GM21447 (cell line): ENCODE measurements at regions not wholly inside any gene's neighbourhood (a gene's known extent, or its start where the extent isn't known, plus 50 kb on each side); places are given as distances from the start of the nearest gene placed in this dataset.
"Not testable (repeated sequence)": the region's sequence is repeated elsewhere in the genome, so short reads cannot be mapped to it uniquely, and the experiment has no call there.

Experiments
- ATAC-seq: cut with Tn5 transposase; IDR thresholded peaks from one replicate; pipeline ENCODE4 v1.9.1; 2021; ENCODE audit not compliant: unreplicated experiment

DNA sequence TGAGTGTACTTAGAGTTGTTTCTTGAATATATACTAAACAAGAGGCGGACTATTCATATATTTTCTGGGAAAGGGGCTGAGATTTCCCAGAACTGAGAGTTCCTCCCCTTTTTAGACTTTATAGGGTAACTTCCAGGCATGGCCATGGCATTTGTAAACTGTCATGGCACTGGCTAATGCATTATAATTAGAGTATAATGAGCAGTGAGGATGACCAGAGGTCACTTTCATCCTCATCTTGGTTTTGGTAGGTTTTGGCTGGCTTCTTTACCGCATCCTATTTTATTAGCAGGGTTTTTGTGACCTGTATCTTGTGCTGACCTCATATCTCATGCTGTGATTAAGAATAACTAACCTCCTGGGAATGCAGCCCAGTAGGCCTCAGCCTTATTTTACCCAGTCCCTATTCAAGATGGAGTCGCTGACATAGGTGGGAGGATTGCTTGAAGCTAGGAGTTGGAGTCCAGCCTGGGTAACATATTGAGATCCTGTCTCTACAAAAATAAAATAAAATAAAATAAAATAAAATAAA, 91.4 kb downstream of the MOBP start:
- no peak for ATAC-seq

DNA sequence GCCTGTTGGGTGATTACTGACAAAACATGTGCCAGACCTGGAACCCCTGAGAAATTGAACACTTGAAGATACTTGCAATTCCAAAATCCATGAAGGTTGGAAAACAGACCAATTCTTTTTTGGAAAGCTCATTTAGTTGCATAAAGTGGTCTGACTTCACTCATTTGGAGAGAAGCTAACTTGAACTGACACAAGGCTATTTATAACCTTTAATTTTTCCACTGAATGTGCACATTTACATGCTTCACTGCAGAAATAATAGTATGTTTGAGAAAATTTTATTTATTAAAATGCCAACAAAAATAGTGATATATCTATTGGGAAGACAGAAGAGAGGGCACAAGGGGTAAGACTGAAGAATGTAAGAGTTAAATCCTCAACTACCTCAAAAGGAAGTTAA, 92.1 kb downstream of the MOBP start:
- ATAC-seq = no peak

DNA sequence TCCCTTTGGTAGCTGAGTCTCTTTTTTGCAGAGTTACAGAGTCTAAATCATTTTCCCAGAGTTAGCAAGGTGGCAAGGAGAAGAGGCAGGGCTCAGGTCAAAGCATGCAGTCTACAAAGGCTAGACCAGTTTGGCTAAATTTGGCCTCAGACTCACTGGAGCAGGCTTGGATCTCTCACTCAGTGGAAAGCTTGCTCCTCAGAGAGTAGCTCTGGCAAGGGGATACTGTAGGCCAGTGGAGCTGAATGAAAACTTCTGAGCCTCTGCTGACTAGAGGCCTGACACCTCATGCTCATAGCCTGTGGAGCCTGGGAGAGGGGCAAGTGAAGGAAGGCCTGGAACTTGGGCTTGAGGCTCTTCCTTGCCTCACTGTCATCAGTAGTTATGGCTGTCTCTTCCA, 101.0 kb downstream of the MOBP start:
- no peak for ATAC-seq

DNA sequence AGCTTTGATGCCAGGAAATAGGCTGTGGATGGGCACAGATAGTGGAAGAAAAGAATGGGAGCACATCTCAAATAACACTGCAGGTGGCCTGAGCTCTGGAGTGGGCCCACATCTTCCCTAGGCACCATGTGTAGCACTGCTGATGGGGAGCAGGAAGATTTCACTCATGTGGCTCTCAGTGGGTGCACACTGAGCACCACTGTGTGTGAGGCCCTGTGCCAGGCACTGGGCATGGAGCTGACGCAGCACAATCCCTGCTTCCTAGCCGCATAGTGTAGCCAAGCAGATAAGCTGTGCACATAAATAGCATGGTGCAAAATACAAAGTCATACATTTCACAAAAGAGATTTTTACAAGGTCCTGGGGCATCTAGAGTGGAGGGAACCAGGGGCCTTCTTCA, 101.6 kb downstream of the MOBP start:
- no peak for ATAC-seq

DNA sequence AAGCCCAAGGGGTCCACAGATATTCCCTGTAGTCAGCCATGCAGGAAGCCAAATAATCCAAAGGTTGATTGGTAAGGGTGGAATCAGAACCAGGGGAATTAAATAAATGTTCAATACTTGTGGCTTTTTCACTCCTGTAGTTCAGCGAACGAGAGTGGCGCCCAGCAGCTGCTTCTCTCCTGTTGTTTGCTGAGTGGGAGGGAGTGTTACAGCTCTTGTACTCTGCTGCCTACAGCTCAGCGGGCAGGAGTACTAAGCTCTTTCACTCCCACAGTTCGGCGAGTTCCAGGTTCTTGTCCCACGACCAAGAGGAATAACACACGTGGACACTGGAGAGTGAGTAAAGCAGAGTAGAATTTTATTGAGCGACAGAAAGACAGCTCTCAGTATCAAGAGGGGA, 105.9 kb downstream of the MOBP start:
- ATAC-seq = no peak

DNA sequence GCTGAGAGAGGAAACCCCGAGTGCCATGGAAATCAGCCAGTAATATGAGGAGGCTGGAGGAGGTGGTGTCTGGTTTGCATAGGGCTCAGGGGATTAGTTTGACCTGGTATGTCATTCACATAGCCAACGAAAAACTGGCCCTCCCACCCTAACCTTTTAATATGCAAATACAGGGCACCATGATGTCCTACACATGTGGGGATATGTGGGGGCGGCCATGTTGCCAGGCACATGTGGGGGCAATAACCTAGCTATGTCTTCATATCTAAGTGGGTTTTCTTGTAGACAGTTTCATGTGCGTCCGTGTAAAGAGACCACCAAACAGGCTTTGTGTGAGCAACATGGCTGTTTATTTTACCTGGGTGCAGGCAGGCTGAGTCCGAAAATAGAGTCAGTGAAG, 110.1 kb downstream of the MOBP start:
- no peak for ATAC-seq

DNA sequence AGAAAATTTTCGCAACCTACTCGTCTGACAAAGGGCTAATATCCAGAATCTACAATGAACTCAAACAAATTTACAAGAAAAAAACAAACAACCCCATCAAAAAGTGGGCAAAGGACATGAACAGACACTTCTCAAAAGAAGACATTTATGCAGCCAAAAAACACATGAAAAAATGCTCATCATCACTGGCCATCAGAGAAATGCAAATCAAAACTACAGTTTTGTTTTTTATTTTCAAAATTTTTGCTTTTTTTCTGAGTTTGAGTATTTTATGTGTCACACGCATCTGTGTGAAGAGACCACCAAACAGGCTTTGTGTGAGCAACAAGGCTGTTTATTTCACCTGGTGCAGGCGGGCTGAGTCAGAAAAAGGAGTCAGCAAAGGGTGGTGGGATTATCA, 118.7 kb downstream of the MOBP start:
- ATAC-seq = not testable (repeated sequence)

DNA sequence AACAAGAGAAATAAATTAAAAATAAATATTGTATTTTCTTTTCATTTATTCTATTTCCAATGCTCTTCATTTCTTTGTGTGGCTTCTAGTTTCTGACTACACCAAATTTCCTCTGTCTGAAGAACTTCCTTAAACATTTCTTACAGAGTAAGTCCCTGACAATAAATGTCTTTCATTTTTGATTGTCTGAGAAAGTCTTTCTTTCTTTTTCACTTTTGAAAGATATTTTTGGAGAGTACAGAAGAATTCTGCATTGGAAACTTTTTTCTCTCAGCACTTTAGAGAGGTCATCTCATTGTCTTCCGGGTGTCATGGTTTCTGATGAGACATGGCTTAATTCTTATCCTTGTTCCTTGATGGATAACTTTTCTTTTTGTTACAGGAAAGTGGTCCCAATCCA, 119.6 kb downstream of the MOBP start:
- no peak for ATAC-seq

DNA sequence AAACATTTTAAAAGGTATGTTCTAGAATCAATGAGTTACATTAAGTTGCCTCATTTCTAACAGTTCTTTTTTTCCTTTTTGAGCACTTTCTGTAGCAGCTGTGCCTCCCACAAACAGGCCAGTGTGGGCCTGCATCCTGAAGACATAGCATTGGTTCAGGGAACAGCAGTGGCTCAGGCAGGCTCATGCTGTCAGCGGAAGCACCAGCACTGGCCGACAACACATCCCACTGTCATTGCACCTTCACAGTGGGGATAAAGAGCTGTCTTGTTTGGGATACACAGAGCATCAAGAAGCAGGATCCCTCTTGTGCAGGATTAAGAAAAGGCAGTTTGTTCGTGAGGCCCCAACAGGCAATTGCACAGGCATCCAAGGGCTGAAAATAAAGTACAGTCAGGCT, 123.3 kb downstream of the MOBP start:
- no peak for ATAC-seq

DNA sequence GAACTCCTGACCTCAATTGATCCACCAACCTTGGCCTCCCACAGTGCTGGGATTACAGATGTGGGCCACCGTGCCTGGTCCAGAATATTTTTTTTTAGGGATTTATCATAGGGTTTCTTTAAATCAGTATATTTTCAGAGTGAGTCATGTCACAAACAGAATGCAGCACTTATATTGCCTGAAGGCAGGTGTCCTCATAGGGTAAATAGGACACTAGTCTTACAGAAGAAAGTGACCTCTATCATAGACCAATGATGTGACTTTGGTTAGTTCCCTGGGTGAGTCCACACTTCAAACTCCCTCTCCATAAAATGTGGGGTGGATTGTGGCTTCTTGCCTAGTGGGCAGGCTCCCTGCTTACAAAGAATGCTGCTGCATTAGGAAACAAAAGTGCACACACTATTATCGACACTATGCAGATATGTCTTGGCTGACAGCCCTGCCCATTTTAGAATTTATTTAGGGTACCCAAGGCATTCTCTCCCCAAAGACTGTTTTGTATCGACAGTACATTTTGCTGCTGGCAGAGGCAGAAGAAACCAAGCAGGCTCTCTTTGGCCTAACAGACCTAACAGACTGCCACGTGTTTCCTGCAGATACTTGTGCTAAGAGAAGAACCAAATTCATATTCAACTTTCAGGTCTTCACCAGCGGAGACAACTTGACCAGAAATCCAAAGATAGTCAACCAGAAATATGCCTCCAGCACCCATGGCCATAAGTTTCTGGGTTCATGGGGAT, 125.0 kb downstream of the MOBP start:
- ATAC-seq = no peak

DNA sequence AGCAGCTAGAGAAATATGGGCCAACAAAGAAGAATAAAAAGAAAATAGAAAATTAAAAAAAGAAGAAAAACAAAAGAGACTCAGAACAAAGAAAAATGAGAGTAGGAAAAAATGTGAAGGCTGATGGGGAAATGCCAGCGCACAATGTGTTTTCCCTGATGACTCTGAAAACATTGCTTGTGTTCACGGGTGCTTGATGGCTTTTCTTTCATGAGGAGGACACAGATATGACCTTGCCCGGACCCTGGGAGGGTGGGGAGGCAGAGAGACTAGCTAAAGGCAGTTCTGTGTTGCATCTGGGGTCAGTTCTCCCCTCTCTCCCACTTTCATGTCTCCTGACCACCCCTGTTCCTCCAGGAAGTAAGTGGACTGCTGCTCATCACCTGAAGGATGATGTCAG, 125.9 kb downstream of the MOBP start:
- ATAC-seq = no peak

DNA sequence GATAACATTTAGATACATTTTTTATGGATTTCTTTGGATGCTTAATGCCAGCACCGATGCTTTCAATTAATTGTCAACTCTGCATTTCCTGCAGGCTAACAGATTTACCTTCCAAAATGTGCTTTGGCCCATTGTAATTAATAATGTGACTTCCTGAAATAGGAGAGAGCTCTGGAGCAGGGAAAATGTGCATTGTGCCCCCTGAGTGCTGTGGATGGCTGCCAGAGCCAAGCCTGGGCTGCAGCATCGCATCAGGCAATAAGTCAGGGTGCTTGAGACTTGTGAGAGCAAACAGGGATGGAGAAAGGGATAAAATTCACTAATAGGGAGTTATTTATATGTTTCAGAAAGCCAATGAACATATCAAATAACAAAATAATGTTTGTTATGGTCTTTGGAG, 133.8 kb downstream of the MOBP start:
- no peak for ATAC-seq

DNA sequence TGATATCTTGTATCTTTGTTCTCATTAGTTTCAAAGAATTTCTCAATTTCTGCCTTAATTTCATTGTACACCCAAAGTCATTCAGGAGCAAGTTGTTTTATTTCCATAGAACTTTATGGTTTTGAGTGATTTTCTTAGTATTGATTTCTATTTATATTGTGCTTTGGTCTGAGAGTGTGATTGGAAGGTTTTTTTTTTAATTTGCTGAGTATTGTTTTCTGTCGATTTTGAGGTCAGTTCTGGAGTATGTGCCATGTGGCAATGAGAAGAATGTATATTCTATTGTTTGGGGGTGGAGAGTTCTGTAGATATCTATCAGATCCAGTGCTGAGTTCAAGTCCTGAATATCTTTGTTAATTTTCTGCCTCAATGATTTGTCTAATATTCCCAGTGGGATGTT, 138.4 kb downstream of the MOBP start:
- no peak for ATAC-seq

DNA sequence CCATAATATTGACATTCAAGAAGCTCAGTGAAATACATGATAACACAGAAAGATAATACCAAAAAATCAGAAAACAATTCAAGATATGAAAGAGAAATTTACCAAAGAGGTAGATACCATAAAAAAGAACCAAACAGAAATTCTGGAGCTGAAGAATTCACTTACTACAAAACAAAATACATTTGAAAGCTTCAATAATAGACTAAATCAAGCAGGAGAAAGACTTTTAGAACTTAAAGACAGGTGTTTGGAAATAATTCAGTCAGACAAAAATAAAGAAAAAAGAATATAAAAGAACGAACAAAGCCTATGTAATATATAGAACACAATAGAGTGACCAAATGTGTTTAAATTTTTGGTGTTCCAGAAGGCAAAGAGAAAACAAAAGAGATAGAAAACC, 158.7 kb downstream of the MOBP start:
- no peak for ATAC-seq

DNA sequence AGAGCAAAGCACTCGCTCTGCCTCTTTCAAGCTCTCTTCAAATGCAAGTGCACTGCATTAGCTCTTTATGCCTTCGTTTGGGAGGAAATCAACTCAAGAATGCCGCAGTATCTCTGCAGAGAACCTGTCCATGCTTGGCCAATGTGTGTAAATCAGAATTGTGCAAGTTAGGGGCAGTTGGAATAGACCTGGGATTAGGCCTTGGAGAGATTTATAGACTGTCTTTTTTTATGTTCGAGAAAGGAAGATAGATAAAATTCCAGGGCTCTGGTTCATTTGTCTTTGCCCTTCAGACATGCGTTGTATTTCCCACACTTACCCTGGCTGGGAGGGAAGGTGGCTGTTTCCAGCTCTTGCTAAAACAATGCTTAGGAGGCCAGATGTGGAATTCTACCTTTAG, 163.7 kb downstream of the MOBP start:
- no peak for ATAC-seq

DNA sequence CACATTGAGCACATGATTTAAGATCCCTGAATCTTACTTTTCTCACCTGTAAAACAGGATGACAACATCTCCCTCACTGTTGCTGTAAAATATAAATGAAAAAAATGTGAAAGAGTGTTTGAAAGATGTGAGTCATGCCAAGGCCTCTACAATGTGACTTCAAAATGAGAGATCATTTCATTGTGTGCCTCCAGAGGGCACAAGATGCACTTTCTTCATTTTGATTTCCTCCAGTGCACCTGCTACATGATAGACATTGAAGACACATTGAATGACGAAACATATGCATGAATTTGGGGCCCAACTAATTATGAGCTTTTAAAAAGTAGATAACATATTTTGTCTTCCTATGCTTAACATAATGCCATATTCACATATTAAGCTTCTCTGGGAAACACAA, 170.3 kb downstream of the MOBP start:
- no peak for ATAC-seq

DNA sequence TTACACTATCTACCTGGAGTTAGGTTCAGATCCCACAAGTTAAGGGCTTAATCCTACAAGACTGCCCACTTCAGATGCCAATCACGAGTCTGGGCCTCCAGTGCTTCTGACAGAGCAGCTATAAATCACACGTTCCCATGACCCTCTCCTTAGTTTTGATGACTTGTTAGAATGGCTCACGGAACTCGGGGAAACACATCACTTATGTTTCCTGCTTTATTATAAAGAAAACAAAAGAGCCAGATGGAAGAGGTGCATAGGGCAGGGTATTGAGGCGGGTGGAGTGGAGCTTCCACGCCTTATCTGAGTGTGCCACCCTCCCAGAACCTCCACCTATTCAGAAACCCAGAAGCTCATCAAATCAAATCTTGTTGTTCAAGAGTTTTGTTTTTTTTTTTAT, 170.8 kb downstream of the MOBP start:
- no peak for ATAC-seq

DNA sequence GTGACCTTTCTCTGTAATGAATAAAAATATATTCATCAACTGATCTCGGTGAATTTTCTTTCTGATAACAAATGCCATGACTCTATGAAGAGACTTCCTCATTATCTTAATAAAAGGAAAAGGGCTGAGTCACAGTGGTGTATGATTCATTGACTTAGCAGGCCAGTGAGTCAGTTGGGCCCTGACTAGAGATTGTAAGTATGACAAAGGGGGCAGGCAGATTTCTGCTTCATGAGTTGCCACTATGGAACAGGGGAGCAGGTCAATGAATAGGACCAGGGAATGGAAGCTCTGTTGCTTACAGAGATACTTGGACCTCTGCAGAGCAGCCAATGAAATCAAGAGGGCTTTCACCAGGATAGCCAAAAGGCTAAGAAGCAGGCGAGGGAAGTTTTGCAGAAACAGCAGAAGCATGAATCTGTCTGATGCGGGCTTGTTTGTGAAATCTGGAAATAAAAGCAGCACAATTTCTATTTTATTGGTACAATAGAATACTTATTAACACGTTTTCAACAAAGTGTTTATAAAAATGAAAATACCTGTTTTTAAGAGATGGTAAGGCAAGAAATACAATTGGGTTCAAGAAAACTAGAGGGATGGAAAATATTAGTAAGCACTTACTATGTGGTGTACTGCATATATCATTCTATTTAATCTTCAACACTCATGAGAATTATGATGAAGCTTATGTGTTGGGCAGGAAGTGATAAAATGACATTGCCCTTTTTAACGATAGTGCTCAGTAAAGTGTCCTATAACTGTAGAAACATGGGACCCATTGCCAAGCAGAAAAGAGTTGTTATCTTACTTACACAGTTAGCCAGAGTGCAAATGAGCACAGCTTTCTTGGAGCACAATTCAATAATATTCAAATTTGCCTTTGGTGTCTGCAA, 169.8 kb upstream of the MYRIP start:
- ATAC-seq = no peak

DNA sequence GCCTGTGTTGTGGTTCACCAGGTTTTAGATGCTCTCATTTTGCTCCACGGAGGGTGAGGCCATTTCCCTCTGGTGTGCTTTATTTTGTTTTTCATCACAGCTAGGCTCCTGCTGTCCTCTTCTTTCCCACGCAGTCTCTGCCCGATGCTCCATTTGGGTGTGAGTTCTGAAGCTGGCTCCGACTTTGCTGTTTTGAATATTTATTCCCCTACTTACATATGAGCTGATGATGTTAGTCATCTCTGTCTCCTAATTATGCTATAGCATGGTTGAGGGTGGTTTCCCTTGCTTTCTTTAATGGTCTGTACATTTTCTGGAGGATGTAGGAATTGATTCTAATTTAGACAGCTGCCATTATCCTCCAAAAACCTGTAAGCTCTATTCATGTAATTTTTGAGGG, 168.1 kb upstream of the MYRIP start:
- ATAC-seq = no peak

DNA sequence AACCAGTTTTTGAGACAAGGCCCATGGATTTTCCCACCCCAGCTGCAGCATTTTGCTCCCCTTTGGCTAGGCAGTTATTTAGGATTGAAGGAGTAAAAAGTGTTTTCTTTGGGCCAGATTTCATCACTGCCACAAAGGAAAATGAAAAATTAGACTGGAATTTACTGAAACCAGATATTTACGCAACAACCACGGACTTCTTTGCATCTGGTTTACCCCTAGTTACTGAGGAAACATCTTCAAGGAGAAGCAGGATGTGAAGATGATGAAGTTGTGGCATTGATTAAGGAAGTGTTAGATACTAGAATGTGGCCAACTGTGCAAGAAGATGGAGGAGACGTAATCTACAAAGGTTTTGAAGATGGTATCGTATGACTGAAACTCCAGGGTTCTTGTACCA, 165.2 kb upstream of the MYRIP start:
- ATAC-seq = no peak

DNA sequence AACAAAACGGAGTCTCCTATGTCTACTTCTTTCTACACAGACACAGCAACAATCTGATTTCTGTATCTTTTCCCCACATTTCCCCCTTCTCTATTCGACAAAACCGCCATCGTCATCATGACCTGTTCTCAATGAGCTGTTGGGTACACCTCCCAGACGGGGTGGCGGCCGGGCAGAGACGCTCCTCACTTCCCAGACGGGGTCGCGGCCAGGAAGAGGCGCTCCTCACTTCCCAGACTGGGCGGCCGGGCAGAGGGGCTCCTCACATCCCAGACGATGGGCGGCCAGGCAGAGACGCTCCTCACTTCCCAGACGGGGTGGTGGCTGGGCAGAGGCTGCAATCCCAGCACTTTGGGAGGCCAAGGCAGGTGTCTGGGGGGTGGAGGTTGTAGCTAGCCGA, 158.2 kb upstream of the MYRIP start:
- ATAC-seq = not testable (repeated sequence)

DNA sequence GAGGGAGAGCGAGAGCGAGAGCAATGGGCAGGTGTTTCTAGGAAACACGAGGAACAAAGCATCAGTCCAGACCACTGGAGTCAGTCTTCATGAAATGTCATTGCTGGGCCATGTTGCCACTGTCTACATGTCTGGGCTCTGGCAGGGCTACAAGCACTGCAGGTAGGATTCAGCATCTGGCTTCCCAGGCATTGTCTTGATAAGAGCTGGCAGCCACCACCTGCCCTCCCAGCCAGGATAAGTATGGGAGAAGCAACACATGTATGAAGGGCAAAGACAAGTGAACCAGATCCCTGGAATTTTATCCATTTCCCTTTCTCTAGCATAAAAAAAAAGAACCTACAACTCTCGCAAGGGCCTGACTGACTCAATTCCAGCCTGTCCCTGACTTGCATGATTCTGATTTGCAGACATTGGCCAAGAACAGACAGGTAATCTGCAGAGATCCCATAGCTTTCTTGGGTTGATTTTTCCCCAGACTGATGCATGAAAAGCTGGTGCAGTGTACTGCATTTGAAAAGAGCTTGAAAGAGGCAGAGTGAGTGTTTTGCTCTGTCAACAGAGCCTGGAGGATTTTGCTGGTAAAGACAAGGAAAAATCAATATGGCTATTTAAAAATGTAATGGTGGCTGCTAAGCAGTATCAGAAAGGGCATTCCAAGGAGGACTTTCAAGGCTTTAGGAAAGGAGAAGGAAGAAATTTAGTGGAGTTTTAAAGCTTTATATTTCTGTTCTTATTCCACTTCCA, 157.2 kb upstream of the MYRIP start:
- no peak for ATAC-seq
